Memory B cell (primary cell): ENCODE measurements at regions not wholly inside any gene's neighbourhood (a gene's known extent, or its start where the extent isn't known, plus 50 kb on each side); places are given as distances from the start of the nearest gene placed in this dataset.
"Not testable (repeated sequence)": the region's sequence is repeated elsewhere in the genome, so short reads cannot be mapped to it uniquely, and the experiment has no call there.

Experiments
- ATAC-seq: fragments of 150-1000 bp; cut with Tn5 transposase; 2 replicates; pipeline ENCODE4 v1.10.0; 2021; ENCODE audit warnings: low read depth, mild to moderate bottlenecking, moderate library complexity
- DNase-seq, 2 donors: peaks; one replicate each; pipeline ENCODE4 v3.0.0; 2022; ENCODE audit warnings: low spot score in 2 of 2
- H3K27ac Mint-ChIP-seq: one replicate; pipeline ENCODE4 v1.8.0; 2022; ENCODE audit warnings: mild to moderate bottlenecking, moderate library complexity, mixed read lengths
- H3K27me3 Mint-ChIP-seq: one replicate; pipeline ENCODE4 v1.8.0; 2022; ENCODE audit warnings: mixed read lengths
- H3K36me3 Mint-ChIP-seq: one replicate; pipeline ENCODE4 v1.8.0; 2022; ENCODE audit warnings: mild to moderate bottlenecking, mixed read lengths
- H3K4me1 Mint-ChIP-seq: one replicate; pipeline ENCODE4 v1.8.0; 2022; ENCODE audit warnings: mixed read lengths
- H3K4me3 Mint-ChIP-seq: one replicate; pipeline ENCODE4 v1.8.0; 2022; ENCODE audit warnings: mild to moderate bottlenecking, moderate library complexity, mixed read lengths
- H3K9me3 Mint-ChIP-seq: one replicate; pipeline ENCODE4 v1.8.0; 2022; ENCODE audit warnings: mixed read lengths

GRCh38 chr18:51346404-51346803 lies 148.9 kb upstream of the MEX3C start:
- Mint-ChIP-seq H3K9me3 (peaks cover 1% of the 10 kb centered on the region), H3K36me3 (no peaks in the 10 kb centered on the region), H3K4me1 (no peaks in the 10 kb centered on the region), H3K27me3 (peaks cover 7% of the 10 kb centered on the region), H3K4me3 (no peak overlapping the region), H3K27ac (no peak overlapping the region)
- ATAC-seq (no peak), DNase-seq (no peak)

- DNase-seq (no peak), ATAC-seq (no peak)
- Mint-ChIP-seq H3K4me1 (no peaks in the 10 kb centered on the region), H3K36me3 (no peaks in the 10 kb centered on the region), H3K27ac (no peak overlapping the region), H3K9me3 (no peaks in the 10 kb centered on the region), H3K27me3 (peaks cover 6% of the 10 kb centered on the region), H3K4me3 (no peak overlapping the region)
Observed at GRCh38 chr18:51350081-51350480, 152.6 kb upstream of the MEX3C start.

- peaks cover 8% of the 10 kb centered on the region for H3K27me3 Mint-ChIP-seq
- DNase-seq (no peak), ATAC-seq (no peak)
- no peak overlapping the region for H3K4me3 Mint-ChIP-seq
- no peaks in the 10 kb centered on the region for H3K4me1 Mint-ChIP-seq
- no peak overlapping the region for H3K27ac Mint-ChIP-seq
- no peaks in the 10 kb centered on the region for H3K36me3 Mint-ChIP-seq
- no peaks in the 10 kb centered on the region for H3K9me3 Mint-ChIP-seq
Observed at GRCh38 chr18:51355841-51356240, 158.4 kb upstream of the MEX3C start.

GRCh38 chr18:51360301-51360700 lies 162.8 kb upstream of the MEX3C start:
- ATAC-seq, DNase-seq, H3K4me3 Mint-ChIP-seq, H3K27me3 Mint-ChIP-seq, H3K4me1 Mint-ChIP-seq, H3K9me3 Mint-ChIP-seq, H3K27ac Mint-ChIP-seq, H3K36me3 Mint-ChIP-seq: not testable (repeated sequence)

GRCh38 chr18:51361130-51361860 lies 163.8 kb upstream of the MEX3C start:
- ATAC-seq (no peak), DNase-seq (no peak)
- Mint-ChIP-seq H3K4me3 (no peak overlapping the region), H3K9me3 (no peaks in the 10 kb centered on the region), H3K27me3 (peaks cover 4% of the 10 kb centered on the region), H3K36me3 (no peaks in the 10 kb centered on the region), H3K4me1 (peaks cover 6% of the 10 kb centered on the region), H3K27ac (no peak overlapping the region)

GRCh38 chr18:51363384-51363783 lies 165.9 kb upstream of the MEX3C start:
- H3K4me1 Mint-ChIP-seq: peaks cover 6% of the 10 kb centered on the region
- H3K9me3 Mint-ChIP-seq: no peaks in the 10 kb centered on the region
- no peak overlapping the region for H3K27ac Mint-ChIP-seq
- peaks cover 3% of the 10 kb centered on the region for H3K27me3 Mint-ChIP-seq
- no peak for DNase-seq
- no peaks in the 10 kb centered on the region for H3K36me3 Mint-ChIP-seq
- no peak overlapping the region for H3K4me3 Mint-ChIP-seq
- no peak for ATAC-seq

GRCh38 chr18:51370996-51371395 lies 173.5 kb upstream of the MEX3C start:
- DNase-seq: no peak
- ATAC-seq: no peak
- H3K36me3 Mint-ChIP-seq: no peaks in the 10 kb centered on the region
- H3K4me3 Mint-ChIP-seq: no peak overlapping the region
- no peaks in the 10 kb centered on the region for H3K4me1 Mint-ChIP-seq
- no peak overlapping the region for H3K27ac Mint-ChIP-seq
- H3K27me3 Mint-ChIP-seq: peaks cover 19% of the 10 kb centered on the region
- peaks cover 8% of the 10 kb centered on the region for H3K9me3 Mint-ChIP-seq

GRCh38 chr18:51371929-51372328 lies 174.4 kb upstream of the MEX3C start:
- H3K4me3 Mint-ChIP-seq: no peak overlapping the region
- no peak for DNase-seq
- H3K27ac Mint-ChIP-seq: no peak overlapping the region
- H3K27me3 Mint-ChIP-seq: peaks cover 19% of the 10 kb centered on the region
- H3K9me3 Mint-ChIP-seq: peaks cover 8% of the 10 kb centered on the region
- ATAC-seq: no peak
- no peaks in the 10 kb centered on the region for H3K36me3 Mint-ChIP-seq
- no peaks in the 10 kb centered on the region for H3K4me1 Mint-ChIP-seq

- Mint-ChIP-seq H3K27ac (no peak overlapping the region), H3K9me3 (no peaks in the 10 kb centered on the region), H3K27me3 (no peaks in the 10 kb centered on the region), H3K4me3 (no peak overlapping the region), H3K36me3 (no peaks in the 10 kb centered on the region), H3K4me1 (no peaks in the 10 kb centered on the region)
- ATAC-seq (no peak), DNase-seq (no peak)
Observed at GRCh38 chr18:51382081-51382480, 184.6 kb upstream of the MEX3C start.

- Mint-ChIP-seq H3K9me3 (no peaks in the 10 kb centered on the region), H3K4me3 (no peak overlapping the region), H3K4me1 (no peaks in the 10 kb centered on the region), H3K36me3 (no peaks in the 10 kb centered on the region), H3K27me3 (no peaks in the 10 kb centered on the region), H3K27ac (no peak overlapping the region)
- DNase-seq (no peak), ATAC-seq (no peak)
Observed at GRCh38 chr18:51383116-51383515, 185.6 kb upstream of the MEX3C start.

GRCh38 chr18:51383711-51384110 lies 186.2 kb upstream of the MEX3C start:
- Mint-ChIP-seq H3K36me3 (no peaks in the 10 kb centered on the region), H3K4me1 (no peaks in the 10 kb centered on the region), H3K4me3 (no peak overlapping the region), H3K27me3 (no peaks in the 10 kb centered on the region), H3K9me3 (no peaks in the 10 kb centered on the region), H3K27ac (no peak overlapping the region)
- ATAC-seq: no peak
- DNase-seq: no peak

GRCh38 chr18:51385270-51385669 lies 187.8 kb upstream of the MEX3C start:
- no peak for DNase-seq
- H3K27ac Mint-ChIP-seq: no peak overlapping the region
- H3K4me3 Mint-ChIP-seq: no peak overlapping the region
- H3K36me3 Mint-ChIP-seq: no peaks in the 10 kb centered on the region
- ATAC-seq: no peak
- H3K27me3 Mint-ChIP-seq: no peaks in the 10 kb centered on the region
- H3K9me3 Mint-ChIP-seq: no peaks in the 10 kb centered on the region
- no peaks in the 10 kb centered on the region for H3K4me1 Mint-ChIP-seq

GRCh38 chr18:51390702-51391101 lies 193.2 kb upstream of the MEX3C start:
- no peaks in the 10 kb centered on the region for H3K36me3 Mint-ChIP-seq
- ATAC-seq (no peak), DNase-seq (no peak)
- no peak overlapping the region for H3K4me3 Mint-ChIP-seq
- no peak overlapping the region for H3K27ac Mint-ChIP-seq
- no peaks in the 10 kb centered on the region for H3K9me3 Mint-ChIP-seq
- H3K4me1 Mint-ChIP-seq: no peaks in the 10 kb centered on the region
- H3K27me3 Mint-ChIP-seq: peaks cover 7% of the 10 kb centered on the region

GRCh38 chr18:51391215-51391614 lies 193.7 kb upstream of the MEX3C start:
- H3K27me3 Mint-ChIP-seq: peaks cover 7% of the 10 kb centered on the region
- DNase-seq (no peak), ATAC-seq (no peak)
- H3K27ac Mint-ChIP-seq: no peak overlapping the region
- H3K9me3 Mint-ChIP-seq: no peaks in the 10 kb centered on the region
- no peak overlapping the region for H3K4me3 Mint-ChIP-seq
- no peaks in the 10 kb centered on the region for H3K4me1 Mint-ChIP-seq
- no peaks in the 10 kb centered on the region for H3K36me3 Mint-ChIP-seq

- Mint-ChIP-seq H3K9me3 (no peaks in the 10 kb centered on the region), H3K4me3 (no peak overlapping the region), H3K36me3 (no peaks in the 10 kb centered on the region), H3K27me3 (peaks cover 7% of the 10 kb centered on the region), H3K4me1 (no peaks in the 10 kb centered on the region), H3K27ac (no peak overlapping the region)
- no peak for DNase-seq
- no peak for ATAC-seq
Observed at GRCh38 chr18:51391731-51392130, 194.2 kb upstream of the MEX3C start.
